ENCODE measurements at regions not wholly inside any gene's neighbourhood (a gene's known extent, or its start where the extent isn't known, plus 50 kb on each side); places are given as distances from the start of the nearest gene placed in this dataset.

DNA sequence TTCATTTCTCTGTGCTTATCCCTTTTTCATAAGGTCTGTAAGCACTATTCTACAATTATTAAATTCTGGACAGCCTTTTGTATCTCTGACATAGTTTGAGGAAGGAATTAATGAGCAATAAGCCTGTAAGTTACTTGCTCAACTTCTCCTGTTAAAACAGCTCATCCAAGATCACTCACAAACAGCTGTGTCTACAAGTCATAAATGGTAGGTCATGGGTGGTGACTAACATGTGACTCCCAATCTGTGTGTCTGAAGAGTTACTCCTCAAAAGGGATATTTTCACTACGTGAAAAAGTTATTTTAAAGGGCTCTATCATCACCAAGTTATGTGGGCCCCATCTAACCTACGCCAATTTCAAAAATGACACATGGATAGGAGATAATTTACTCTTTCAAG is 145.2 kb upstream of the CBLB start:
- no peak overlapping the region for H3K9ac ChIP-seq (ENCODE audit: low read depth in 1 of 2, low read length in 2 of 2)
- H3K4me1 ChIP-seq (ENCODE audit: control insufficient read depth in 4 of 4, insufficient read depth in 4 of 4, low read length in 3 of 4), result no peaks in the 10 kb centered on the region
- no peaks in the 10 kb centered on the region for H3K27me3 ChIP-seq (ENCODE audit: control insufficient read depth in 4 of 4, insufficient read depth in 4 of 4, low read length in 3 of 4)
- 85% methylated on average over 2 of the region's 2 CpGs for WGBS
- H3K4me3 ChIP-seq (ENCODE audit: low read depth in 1 of 3, low read length in 3 of 3), result no peak overlapping the region
- TF ChIP-seq GABPA (IDR thresholded peaks at IDR 0.05 in 1 of 2, conservative IDR thresholded peaks at IDR 0.05 in 1 of 2) (no peak), JUND (IDR thresholded peaks at IDR 0.05) (no peak), HNF4G (IDR thresholded peaks at IDR 0.05) (no peak), EGR1 (IDR thresholded peaks at IDR 0.05; ENCODE audit: low read depth in 2 of 2) (no peak), TAF1 (conservative IDR thresholded peaks at IDR 0.05) (no peak), FOXA1 (IDR thresholded peaks at IDR 0.05) (no peak), RXRA (IDR thresholded peaks at IDR 0.05) (no peak), RAD21 (IDR thresholded peaks at IDR 0.05) (no peak), HNF4A (conservative IDR thresholded peaks at IDR 0.05) (no peak), FOXA2 (IDR thresholded peaks at IDR 0.05) (no peak), NR2F2 (IDR thresholded peaks at IDR 0.05) (no peak), YY1 (IDR thresholded peaks at IDR 0.05) (no peak)
- TF ChIP-seq, protein P1, sequence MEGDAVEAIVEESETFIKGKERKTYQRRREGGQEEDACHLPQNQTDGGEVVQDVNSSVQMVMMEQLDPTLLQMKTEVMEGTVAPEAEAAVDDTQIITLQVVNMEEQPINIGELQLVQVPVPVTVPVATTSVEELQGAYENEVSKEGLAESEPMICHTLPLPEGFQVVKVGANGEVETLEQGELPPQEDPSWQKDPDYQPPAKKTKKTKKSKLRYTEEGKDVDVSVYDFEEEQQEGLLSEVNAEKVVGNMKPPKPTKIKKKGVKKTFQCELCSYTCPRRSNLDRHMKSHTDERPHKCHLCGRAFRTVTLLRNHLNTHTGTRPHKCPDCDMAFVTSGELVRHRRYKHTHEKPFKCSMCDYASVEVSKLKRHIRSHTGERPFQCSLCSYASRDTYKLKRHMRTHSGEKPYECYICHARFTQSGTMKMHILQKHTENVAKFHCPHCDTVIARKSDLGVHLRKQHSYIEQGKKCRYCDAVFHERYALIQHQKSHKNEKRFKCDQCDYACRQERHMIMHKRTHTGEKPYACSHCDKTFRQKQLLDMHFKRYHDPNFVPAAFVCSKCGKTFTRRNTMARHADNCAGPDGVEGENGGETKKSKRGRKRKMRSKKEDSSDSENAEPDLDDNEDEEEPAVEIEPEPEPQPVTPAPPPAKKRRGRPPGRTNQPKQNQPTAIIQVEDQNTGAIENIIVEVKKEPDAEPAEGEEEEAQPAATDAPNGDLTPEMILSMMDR (IDR thresholded peaks at IDR 0.05; ENCODE audit: low read depth, low read length, missing input control), result no peak
- TF ChIP-seq, protein P2, sequence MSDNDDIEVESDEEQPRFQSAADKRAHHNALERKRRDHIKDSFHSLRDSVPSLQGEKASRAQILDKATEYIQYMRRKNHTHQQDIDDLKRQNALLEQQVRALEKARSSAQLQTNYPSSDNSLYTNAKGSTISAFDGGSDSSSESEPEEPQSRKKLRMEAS (IDR thresholded peaks at IDR 0.05), result no peak
- TF ChIP-seq, protein P3, sequence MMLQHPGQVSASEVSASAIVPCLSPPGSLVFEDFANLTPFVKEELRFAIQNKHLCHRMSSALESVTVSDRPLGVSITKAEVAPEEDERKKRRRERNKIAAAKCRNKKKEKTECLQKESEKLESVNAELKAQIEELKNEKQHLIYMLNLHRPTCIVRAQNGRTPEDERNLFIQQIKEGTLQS (IDR thresholded peaks at IDR 0.05), result no peak
- TF ChIP-seq, protein P4, sequence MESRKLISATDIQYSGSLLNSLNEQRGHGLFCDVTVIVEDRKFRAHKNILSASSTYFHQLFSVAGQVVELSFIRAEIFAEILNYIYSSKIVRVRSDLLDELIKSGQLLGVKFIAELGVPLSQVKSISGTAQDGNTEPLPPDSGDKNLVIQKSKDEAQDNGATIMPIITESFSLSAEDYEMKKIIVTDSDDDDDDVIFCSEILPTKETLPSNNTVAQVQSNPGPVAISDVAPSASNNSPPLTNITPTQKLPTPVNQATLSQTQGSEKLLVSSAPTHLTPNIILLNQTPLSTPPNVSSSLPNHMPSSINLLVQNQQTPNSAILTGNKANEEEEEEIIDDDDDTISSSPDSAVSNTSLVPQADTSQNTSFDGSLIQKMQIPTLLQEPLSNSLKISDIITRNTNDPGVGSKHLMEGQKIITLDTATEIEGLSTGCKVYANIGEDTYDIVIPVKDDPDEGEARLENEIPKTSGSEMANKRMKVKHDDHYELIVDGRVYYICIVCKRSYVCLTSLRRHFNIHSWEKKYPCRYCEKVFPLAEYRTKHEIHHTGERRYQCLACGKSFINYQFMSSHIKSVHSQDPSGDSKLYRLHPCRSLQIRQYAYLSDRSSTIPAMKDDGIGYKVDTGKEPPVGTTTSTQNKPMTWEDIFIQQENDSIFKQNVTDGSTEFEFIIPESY (IDR thresholded peaks at IDR 0.05), result no peak
- TF ChIP-seq, protein P5, sequence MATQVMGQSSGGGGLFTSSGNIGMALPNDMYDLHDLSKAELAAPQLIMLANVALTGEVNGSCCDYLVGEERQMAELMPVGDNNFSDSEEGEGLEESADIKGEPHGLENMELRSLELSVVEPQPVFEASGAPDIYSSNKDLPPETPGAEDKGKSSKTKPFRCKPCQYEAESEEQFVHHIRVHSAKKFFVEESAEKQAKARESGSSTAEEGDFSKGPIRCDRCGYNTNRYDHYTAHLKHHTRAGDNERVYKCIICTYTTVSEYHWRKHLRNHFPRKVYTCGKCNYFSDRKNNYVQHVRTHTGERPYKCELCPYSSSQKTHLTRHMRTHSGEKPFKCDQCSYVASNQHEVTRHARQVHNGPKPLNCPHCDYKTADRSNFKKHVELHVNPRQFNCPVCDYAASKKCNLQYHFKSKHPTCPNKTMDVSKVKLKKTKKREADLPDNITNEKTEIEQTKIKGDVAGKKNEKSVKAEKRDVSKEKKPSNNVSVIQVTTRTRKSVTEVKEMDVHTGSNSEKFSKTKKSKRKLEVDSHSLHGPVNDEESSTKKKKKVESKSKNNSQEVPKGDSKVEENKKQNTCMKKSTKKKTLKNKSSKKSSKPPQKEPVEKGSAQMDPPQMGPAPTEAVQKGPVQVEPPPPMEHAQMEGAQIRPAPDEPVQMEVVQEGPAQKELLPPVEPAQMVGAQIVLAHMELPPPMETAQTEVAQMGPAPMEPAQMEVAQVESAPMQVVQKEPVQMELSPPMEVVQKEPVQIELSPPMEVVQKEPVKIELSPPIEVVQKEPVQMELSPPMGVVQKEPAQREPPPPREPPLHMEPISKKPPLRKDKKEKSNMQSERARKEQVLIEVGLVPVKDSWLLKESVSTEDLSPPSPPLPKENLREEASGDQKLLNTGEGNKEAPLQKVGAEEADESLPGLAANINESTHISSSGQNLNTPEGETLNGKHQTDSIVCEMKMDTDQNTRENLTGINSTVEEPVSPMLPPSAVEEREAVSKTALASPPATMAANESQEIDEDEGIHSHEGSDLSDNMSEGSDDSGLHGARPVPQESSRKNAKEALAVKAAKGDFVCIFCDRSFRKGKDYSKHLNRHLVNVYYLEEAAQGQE (IDR thresholded peaks at IDR 0.05), result no peak
- H3K27ac ChIP-seq (ENCODE audit: low read depth in 1 of 2, low read length in 2 of 2), result no peak overlapping the region
- no peaks in the 10 kb centered on the region for H3K9me3 ChIP-seq (ENCODE audit: control insufficient read depth in 4 of 4, low read length in 3 of 4)
- DNase-seq (ENCODE audit: low spot score), result no peak
- no peaks in the 10 kb centered on the region for H3K36me3 ChIP-seq (ENCODE audit: control insufficient read depth in 4 of 4, insufficient read depth in 3 of 4, low read depth in 1 of 4, low read length in 3 of 4)

DNA sequence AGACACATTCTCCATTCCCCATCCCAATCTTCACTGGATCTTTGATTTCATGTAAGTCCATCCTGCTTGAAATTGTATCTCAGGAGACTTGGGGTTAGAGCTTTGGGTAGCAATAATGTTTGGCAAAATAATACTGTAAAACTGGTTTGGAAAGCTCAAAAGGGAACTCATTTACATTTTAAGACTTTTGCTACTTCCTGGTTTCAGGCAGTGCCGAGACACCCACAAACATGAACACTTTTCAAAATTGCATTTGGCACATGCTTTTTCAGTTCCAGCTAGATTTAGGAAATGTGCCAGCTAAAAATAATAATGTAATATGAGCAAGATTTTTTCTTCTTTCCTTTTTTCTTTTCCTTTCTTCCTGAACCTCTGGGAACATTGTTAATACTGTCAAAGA is 145.7 kb upstream of the CBLB start:
- no peak for DNase-seq (ENCODE audit: low spot score)
- Histone ChIP-seq H3K4me3 (ENCODE audit: low read depth in 1 of 3, low read length in 3 of 3) (no peak overlapping the region), H3K9me3 (ENCODE audit: control insufficient read depth in 4 of 4, low read length in 3 of 4) (no peaks in the 10 kb centered on the region), H3K27ac (ENCODE audit: low read depth in 1 of 2, low read length in 2 of 2) (no peak overlapping the region), H3K27me3 (ENCODE audit: control insufficient read depth in 4 of 4, insufficient read depth in 4 of 4, low read length in 3 of 4) (no peaks in the 10 kb centered on the region), H3K9ac (ENCODE audit: low read depth in 1 of 2, low read length in 2 of 2) (no peak overlapping the region), H3K36me3 (ENCODE audit: control insufficient read depth in 4 of 4, insufficient read depth in 3 of 4, low read depth in 1 of 4, low read length in 3 of 4) (no peaks in the 10 kb centered on the region), H3K4me1 (ENCODE audit: control insufficient read depth in 4 of 4, insufficient read depth in 4 of 4, low read length in 3 of 4) (no peaks in the 10 kb centered on the region)
- 81% methylated on average over 1 of the region's 1 CpG for WGBS
- TF ChIP-seq FOXA1 (IDR thresholded peaks at IDR 0.05) (no peak), TAF1 (conservative IDR thresholded peaks at IDR 0.05) (no peak), GABPA (IDR thresholded peaks at IDR 0.05 in 1 of 2, conservative IDR thresholded peaks at IDR 0.05 in 1 of 2) (no peak), SP1 (IDR thresholded peaks at IDR 0.05) (no peak), RXRA (IDR thresholded peaks at IDR 0.05) (no peak), HNF4A (conservative IDR thresholded peaks at IDR 0.05) (no peak), HNF4G (IDR thresholded peaks at IDR 0.05) (no peak), JUND (IDR thresholded peaks at IDR 0.05) (no peak), NR2F2 (IDR thresholded peaks at IDR 0.05) (no peak)
- TF ChIP-seq, protein P1 (IDR thresholded peaks at IDR 0.05; ENCODE audit: low read depth, low read length, missing input control), result no peak
- TF ChIP-seq, protein P2 (IDR thresholded peaks at IDR 0.05), result no peak
- TF ChIP-seq, protein P3 (IDR thresholded peaks at IDR 0.05), result no peak

Measured in liver (tissue), 8 donors.